HUES6 (cell line): ENCODE measurements at regions not wholly inside any gene's neighbourhood (a gene's known extent, or its start where the extent isn't known, plus 50 kb on each side); places are given as distances from the start of the nearest gene placed in this dataset.
A peak's percentile ranks its signal among the peaks of the same experiment; 100 is the strongest.

Experiments used
- H3K27ac ChIP-seq: 2 replicates; pipeline ENCODE4 v1.7.0; 2013; ENCODE audit warnings: low read depth, mild to moderate bottlenecking, low read length, inconsistent platforms
- H3K27me3 ChIP-seq: 2 replicates; pipeline ENCODE4 v1.6.1; 2013; ENCODE audit warnings: low read length; ENCODE audit not compliant: control insufficient read depth, insufficient read depth
- H3K36me3 ChIP-seq: 2 replicates; pipeline ENCODE4 v1.6.1; 2013; ENCODE audit warnings: low read length; ENCODE audit not compliant: control insufficient read depth, insufficient read depth
- H3K4me1 ChIP-seq: 2 replicates; pipeline ENCODE4 v1.6.1; 2013; ENCODE audit warnings: low read length; ENCODE audit not compliant: control insufficient read depth, insufficient read depth
- H3K4me3 ChIP-seq: 2 replicates; pipeline ENCODE4 v1.5.1; 2013; ENCODE audit warnings: low read depth, low read length
- H3K9ac ChIP-seq: one replicate; pipeline ENCODE4 v1.6.1; 2013; ENCODE audit warnings: mild to moderate bottlenecking, low read length
- H3K9me3 ChIP-seq: 2 replicates; pipeline ENCODE4 v1.6.1; 2013; ENCODE audit warnings: low read depth, low read length; ENCODE audit not compliant: control insufficient read depth, insufficient read depth

GRCh38 chr1:234683861-234684632 lies 74.1 kb upstream of the IRF2BP2 start:
- Histone ChIP-seq H3K36me3 (no peaks in the 10 kb centered on the region), H3K9me3 (peaks cover 7% of the 10 kb centered on the region; the same call in 1 of the 2 replicates), H3K4me3 (no peak overlapping the region), H3K4me1 (peaks cover 11% of the 10 kb centered on the region), H3K27ac (peak overlapping the region; percentile 53; the same call in 1 of the 2 replicates), H3K27me3 (no peaks in the 10 kb centered on the region), H3K9ac (no peak overlapping the region)

- Histone ChIP-seq H3K4me1 (peaks cover 11% of the 10 kb centered on the region), H3K27ac (no peak overlapping the region), H3K4me3 (no peak overlapping the region), H3K27me3 (no peaks in the 10 kb centered on the region), H3K9ac (no peak overlapping the region), H3K36me3 (no peaks in the 10 kb centered on the region), H3K9me3 (peaks cover 7% of the 10 kb centered on the region; the same call in 1 of the 2 replicates)
Observed at GRCh38 chr1:234683127-234683860, 73.3 kb upstream of the IRF2BP2 start.

- no peak overlapping the region for H3K27ac ChIP-seq
- no peak overlapping the region for H3K4me3 ChIP-seq
- no peaks in the 10 kb centered on the region for H3K36me3 ChIP-seq
- H3K9ac ChIP-seq: no peak overlapping the region
- H3K4me1 ChIP-seq: peaks cover 11% of the 10 kb centered on the region
- peaks cover 5% of the 10 kb centered on the region; the same call in 1 of the 2 replicates for H3K9me3 ChIP-seq
- no peaks in the 10 kb centered on the region for H3K27me3 ChIP-seq
Observed at GRCh38 chr1:234681990-234682389, 72.0 kb upstream of the IRF2BP2 start.

GRCh38 chr1:234681065-234681464 lies 71.1 kb upstream of the IRF2BP2 start:
- Histone ChIP-seq H3K9ac (no peak overlapping the region), H3K4me1 (peaks cover 11% of the 10 kb centered on the region), H3K36me3 (no peaks in the 10 kb centered on the region), H3K27ac (no peak overlapping the region), H3K4me3 (no peak overlapping the region), H3K27me3 (no peaks in the 10 kb centered on the region), H3K9me3 (peaks cover 4% of the 10 kb centered on the region; the same call in 1 of the 2 replicates)

GRCh38 chr1:234680331-234680904 lies 70.4 kb upstream of the IRF2BP2 start:
- Histone ChIP-seq H3K4me1 (peaks cover 11% of the 10 kb centered on the region), H3K9ac (no peak overlapping the region), H3K9me3 (peaks cover 2% of the 10 kb centered on the region; the same call in 1 of the 2 replicates), H3K36me3 (no peaks in the 10 kb centered on the region), H3K4me3 (no peak overlapping the region), H3K27ac (no peak overlapping the region), H3K27me3 (no peaks in the 10 kb centered on the region)

- H3K9me3 ChIP-seq: no peaks in the 10 kb centered on the region
- no peak overlapping the region for H3K9ac ChIP-seq
- 0 out of 2 replicates have a peak, but pooled peaks cover 3% of the 10 kb centered on the region for H3K27me3 ChIP-seq
- H3K27ac ChIP-seq: no peak overlapping the region
- H3K4me1 ChIP-seq: no peaks in the 10 kb centered on the region; the same call in 1 of the 2 replicates
- H3K4me3 ChIP-seq: peak overlapping the region; percentile 52
- no peaks in the 10 kb centered on the region for H3K36me3 ChIP-seq
Observed at GRCh38 chr1:234676103-234676594, 66.2 kb upstream of the IRF2BP2 start.

GRCh38 chr1:234675572-234675971 lies 65.6 kb upstream of the IRF2BP2 start:
- Histone ChIP-seq H3K9ac (no peak overlapping the region), H3K9me3 (no peaks in the 10 kb centered on the region), H3K27ac (no peak overlapping the region), H3K4me1 (no peaks in the 10 kb centered on the region; the same call in 1 of the 2 replicates), H3K4me3 (0 out of 2 replicates have a peak overlapping the region, but pooled peaks have one; percentile 52), H3K27me3 (0 out of 2 replicates have a peak, but pooled peaks cover 3% of the 10 kb centered on the region), H3K36me3 (no peaks in the 10 kb centered on the region)

- Histone ChIP-seq H3K9me3 (no peaks in the 10 kb centered on the region), H3K4me1 (no peaks in the 10 kb centered on the region; the same call in 1 of the 2 replicates), H3K27ac (no peak overlapping the region), H3K27me3 (0 out of 2 replicates have a peak, but pooled peaks cover 3% of the 10 kb centered on the region), H3K4me3 (no peak overlapping the region), H3K9ac (no peak overlapping the region), H3K36me3 (no peaks in the 10 kb centered on the region)
Observed at GRCh38 chr1:234675006-234675405, 65.0 kb upstream of the IRF2BP2 start.

- 0 out of 2 replicates have a peak, but pooled peaks cover 3% of the 10 kb centered on the region for H3K27me3 ChIP-seq
- H3K36me3 ChIP-seq: no peaks in the 10 kb centered on the region
- H3K9me3 ChIP-seq: no peaks in the 10 kb centered on the region
- no peaks in the 10 kb centered on the region; the same call in 1 of the 2 replicates for H3K4me1 ChIP-seq
- no peak overlapping the region for H3K9ac ChIP-seq
- no peak overlapping the region for H3K4me3 ChIP-seq
- no peak overlapping the region for H3K27ac ChIP-seq
Observed at GRCh38 chr1:234674218-234674815, 64.3 kb upstream of the IRF2BP2 start.

- Histone ChIP-seq H3K27me3 (0 out of 2 replicates have a peak, but pooled peaks cover 3% of the 10 kb centered on the region), H3K9ac (no peak overlapping the region), H3K4me1 (no peaks in the 10 kb centered on the region; the same call in 1 of the 2 replicates), H3K4me3 (no peak overlapping the region), H3K9me3 (peaks cover 10% of the 10 kb centered on the region), H3K27ac (no peak overlapping the region), H3K36me3 (no peaks in the 10 kb centered on the region)
Observed at GRCh38 chr1:234672349-234673135, 62.6 kb upstream of the IRF2BP2 start.
